Suprapubic skin (tissue), 4 donors: ENCODE measurements at regions not wholly inside any gene's neighbourhood (a gene's known extent, or its start where the extent isn't known, plus 50 kb on each side); places are given as distances from the start of the nearest gene placed in this dataset.

Experiments used
- DNase-seq, 2 donors: peaks; one replicate each; pipeline ENCODE4 v3.0.0-alpha.2; 2019; ENCODE audit warnings: low spot score in 2 of 2
- H3K27ac ChIP-seq: fragments of 200-600 bp; sonication (generic); one replicate; pipeline ENCODE4 v1.5.1; 2019
- H3K27me3 ChIP-seq: fragments of 200-600 bp; sonication (generic); one replicate; pipeline ENCODE4 v1.5.1; 2019
- H3K36me3 ChIP-seq: fragments of 200-600 bp; sonication (generic); one replicate; pipeline ENCODE4 v1.5.1; 2019
- H3K4me1 ChIP-seq: fragments of 200-600 bp; sonication (generic); one replicate; pipeline ENCODE4 v1.5.1; 2019
- H3K4me3 ChIP-seq: fragments of 200-600 bp; sonication (generic); one replicate; pipeline ENCODE4 v1.5.1; 2019; ENCODE audit warnings: mild to moderate bottlenecking
- H3K9me3 ChIP-seq: fragments of 200-600 bp; sonication (generic); one replicate; pipeline ENCODE4 v1.5.1; 2019
- CTCF ChIP-seq, 2 donors: fragments of 200-600 bp in 1 of 2; fragments of 450-650 bp in 1 of 2; sonication (generic) in 1 of 2; IDR thresholded peaks; one replicate each; pipeline ENCODE4 v1.5.1; 2016 to 2019; ENCODE audit warnings: antibody characterized with exemption in 2 of 2, mild to moderate bottlenecking in 1 of 2, moderate library complexity in 1 of 2
- EP300 ChIP-seq: sonication (generic); formaldehyde crosslinking; IDR thresholded peaks from one replicate; pipeline ENCODE4 v1.6.1; 2017; ENCODE audit warnings: antibody characterized with exemption
- POLR2A ChIP-seq, 2 donors: fragments of 450-650 bp; IDR thresholded peaks; one replicate each; pipeline ENCODE4 v1.6.1; 2017; ENCODE audit warnings: antibody characterized with exemption in 2 of 2, mild to moderate bottlenecking in 2 of 2, moderate library complexity in 2 of 2
- POLR2AphosphoS5 ChIP-seq, 3 donors: sonication (generic); formaldehyde crosslinking; IDR thresholded peaks; one replicate each; pipeline ENCODE4 v1.6.1; 2017; ENCODE audit warnings: antibody characterized with exemption in 3 of 3
- WGBS: methylation state at CpG from one replicate; pipeline ENCODE4 v1.1.5; 2018; 5-methylcytosine and 5-hydroxymethylcytosine counted together

- no peak overlapping the region for H3K27ac ChIP-seq
- H3K9me3 ChIP-seq = no peaks in the 10 kb centered on the region
- TF ChIP-seq CTCF (IDR thresholded peaks at IDR 0.05) = no peak
- TF ChIP-seq EP300 = no peak
- no peak for TF ChIP-seq POLR2A (IDR thresholded peaks at IDR 0.05)
- TF ChIP-seq POLR2AphosphoS5 (IDR thresholded peaks at IDR 0.05) = no peak
- H3K4me3 ChIP-seq = no peak overlapping the region
- WGBS = 48% methylated on average over 6 of the region's 6 CpGs
- no peaks in the 10 kb centered on the region for H3K36me3 ChIP-seq
- no peak for DNase-seq
- peaks cover 34% of the 10 kb centered on the region for H3K27me3 ChIP-seq
- no peaks in the 10 kb centered on the region for H3K4me1 ChIP-seq
Measured at GRCh38 chr1:5221451-5221850, 567.0 kb downstream of the AJAP1 start.

- H3K36me3 ChIP-seq = no peaks in the 10 kb centered on the region
- WGBS = 44% methylated on average over 7 of the region's 7 CpGs
- DNase-seq = no peak
- TF ChIP-seq CTCF (IDR thresholded peaks at IDR 0.05) (no peak), POLR2A (IDR thresholded peaks at IDR 0.05) (no peak)
- H3K4me1 ChIP-seq = no peaks in the 10 kb centered on the region
- H3K9me3 ChIP-seq = no peaks in the 10 kb centered on the region
- H3K27me3 ChIP-seq = peaks cover 30% of the 10 kb centered on the region
- no peak overlapping the region for H3K4me3 ChIP-seq
- no peak overlapping the region for H3K27ac ChIP-seq
Measured at GRCh38 chr1:5220821-5221220, 566.4 kb downstream of the AJAP1 start.

- no peak for DNase-seq
- TF ChIP-seq CTCF (IDR thresholded peaks at IDR 0.05) (no peak), POLR2AphosphoS5 (IDR thresholded peaks at IDR 0.05) (no peak), POLR2A (IDR thresholded peaks at IDR 0.05) (no peak), EP300 (no peak)
- H3K4me1 ChIP-seq = no peaks in the 10 kb centered on the region
- no peaks in the 10 kb centered on the region for H3K9me3 ChIP-seq
- H3K27me3 ChIP-seq = peaks cover 30% of the 10 kb centered on the region
- 43% methylated on average over 2 of the region's 2 CpGs for WGBS
- no peak overlapping the region for H3K4me3 ChIP-seq
- no peak overlapping the region for H3K27ac ChIP-seq
- no peaks in the 10 kb centered on the region for H3K36me3 ChIP-seq
Measured at GRCh38 chr1:5220421-5220820, 566.0 kb downstream of the AJAP1 start.

- Histone ChIP-seq H3K4me1 (no peaks in the 10 kb centered on the region), H3K9me3 (no peaks in the 10 kb centered on the region), H3K27me3 (peaks cover 8% of the 10 kb centered on the region), H3K4me3 (no peak overlapping the region), H3K27ac (no peak overlapping the region), H3K36me3 (no peaks in the 10 kb centered on the region)
- no peak for TF ChIP-seq CTCF (IDR thresholded peaks at IDR 0.05)
- no peak for TF ChIP-seq POLR2A (IDR thresholded peaks at IDR 0.05)
- TF ChIP-seq EP300 = no peak
- TF ChIP-seq POLR2AphosphoS5 (IDR thresholded peaks at IDR 0.05) = no peak
- WGBS = 78% methylated on average over 3 of the region's 3 CpGs
- DNase-seq = no peak
Measured at GRCh38 chr1:5200006-5200405, 545.6 kb downstream of the AJAP1 start.

- Histone ChIP-seq H3K4me1 (no peaks in the 10 kb centered on the region), H3K36me3 (no peaks in the 10 kb centered on the region), H3K9me3 (no peaks in the 10 kb centered on the region), H3K4me3 (no peak overlapping the region), H3K27ac (no peak overlapping the region), H3K27me3 (peaks cover 8% of the 10 kb centered on the region)
- TF ChIP-seq EP300 = no peak
- no peak for TF ChIP-seq POLR2AphosphoS5 (IDR thresholded peaks at IDR 0.05)
- TF ChIP-seq CTCF (IDR thresholded peaks at IDR 0.05) = no peak
- TF ChIP-seq POLR2A (IDR thresholded peaks at IDR 0.05) = no peak
- DNase-seq = no peak
- 59% methylated on average over 5 of the region's 5 CpGs for WGBS
Measured at GRCh38 chr1:5198328-5198727, 543.9 kb downstream of the AJAP1 start.
